Spleen (tissue), 7 donors: ENCODE measurements at regions not wholly inside any gene's neighbourhood (a gene's known extent, or its start where the extent isn't known, plus 50 kb on each side); places are given as distances from the start of the nearest gene placed in this dataset.

Source experiments
- POLR2A ChIP-seq, 3 donors: fragments of 450-650 bp; IDR thresholded peaks; one replicate each; pipeline ENCODE4 v1.5.1; 2017; ENCODE audit warnings: antibody characterized with exemption in 3 of 3, mild to moderate bottlenecking in 1 of 3
- TF ChIP-seq, protein P1 (sequence below), 11 experiments: fragments of 200-600 bp in 7 of 11; fragments of 450-650 bp in 4 of 11; sonication (generic) in 4 of 11; IDR thresholded peaks in 8 of 11; conservative IDR thresholded peaks in 3 of 11; 1 replicate in 7 of 11; 2 replicates in 4 of 11; pipeline versions ENCODE4 v1.4.0 to v1.8.0; 2016 to 2021; ENCODE audit warnings: antibody characterized with exemption in 11 of 11, inconsistent platforms in 4 of 11, mild to moderate bottlenecking in 1 of 11
- donor health status: DM: no; HTN: no; CAD: no; lungs with moderate emphysema.
- donor health status: DM: no; HTN: no; CAD: no.
- donor health status: DM: no; HTN: no; CAD: no.

DNA sequence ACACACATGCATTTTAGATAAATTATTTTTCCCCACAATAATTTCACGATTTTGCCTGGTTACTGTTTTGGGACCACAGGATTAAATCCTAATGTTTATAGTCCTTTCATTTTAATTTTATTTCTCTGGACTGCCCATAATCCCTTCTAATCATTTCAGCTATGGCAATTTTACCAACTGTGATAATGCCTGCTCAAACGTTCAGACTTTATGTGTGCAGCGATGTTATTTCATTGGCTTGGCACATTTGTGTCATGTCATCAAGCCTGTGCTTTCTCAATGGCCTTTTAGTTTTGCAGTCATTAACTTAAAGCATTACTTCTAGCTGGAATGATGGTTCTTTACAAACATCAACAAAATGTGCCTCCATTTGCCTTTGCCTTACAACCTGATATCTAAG lies 140.6 kb upstream of the HSF2 start:
- TF ChIP-seq, protein P1, sequence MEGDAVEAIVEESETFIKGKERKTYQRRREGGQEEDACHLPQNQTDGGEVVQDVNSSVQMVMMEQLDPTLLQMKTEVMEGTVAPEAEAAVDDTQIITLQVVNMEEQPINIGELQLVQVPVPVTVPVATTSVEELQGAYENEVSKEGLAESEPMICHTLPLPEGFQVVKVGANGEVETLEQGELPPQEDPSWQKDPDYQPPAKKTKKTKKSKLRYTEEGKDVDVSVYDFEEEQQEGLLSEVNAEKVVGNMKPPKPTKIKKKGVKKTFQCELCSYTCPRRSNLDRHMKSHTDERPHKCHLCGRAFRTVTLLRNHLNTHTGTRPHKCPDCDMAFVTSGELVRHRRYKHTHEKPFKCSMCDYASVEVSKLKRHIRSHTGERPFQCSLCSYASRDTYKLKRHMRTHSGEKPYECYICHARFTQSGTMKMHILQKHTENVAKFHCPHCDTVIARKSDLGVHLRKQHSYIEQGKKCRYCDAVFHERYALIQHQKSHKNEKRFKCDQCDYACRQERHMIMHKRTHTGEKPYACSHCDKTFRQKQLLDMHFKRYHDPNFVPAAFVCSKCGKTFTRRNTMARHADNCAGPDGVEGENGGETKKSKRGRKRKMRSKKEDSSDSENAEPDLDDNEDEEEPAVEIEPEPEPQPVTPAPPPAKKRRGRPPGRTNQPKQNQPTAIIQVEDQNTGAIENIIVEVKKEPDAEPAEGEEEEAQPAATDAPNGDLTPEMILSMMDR (IDR thresholded peaks at IDR 0.05 in 8 of 11, conservative IDR thresholded peaks at IDR 0.05 in 3 of 11) = no peak
- TF ChIP-seq POLR2A (IDR thresholded peaks at IDR 0.05) = no peak
